ENCODE measurements at regions not wholly inside any gene's neighbourhood (a gene's known extent, or its start where the extent isn't known, plus 50 kb on each side); places are given as distances from the start of the nearest gene placed in this dataset.

DNA sequence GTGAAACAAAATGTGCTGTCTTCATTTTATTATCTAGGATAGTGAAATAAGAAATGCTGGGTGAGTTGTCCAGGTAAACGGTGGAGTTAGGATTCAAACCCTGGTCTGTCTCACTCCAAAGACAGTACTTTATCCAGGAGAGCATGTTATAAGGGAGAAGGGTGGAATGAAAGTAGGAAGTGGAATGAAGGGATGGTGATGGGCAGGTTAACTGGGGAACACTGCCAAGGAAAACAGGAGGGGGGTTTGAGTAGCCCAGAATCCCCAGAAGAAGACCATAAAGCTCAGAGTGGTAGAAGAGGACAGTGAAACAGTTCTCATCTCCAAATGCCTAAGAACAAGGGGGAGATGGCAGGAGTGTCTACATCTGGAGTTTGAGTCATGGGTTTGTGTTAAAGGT lies 169.0 kb downstream of the BARX2 start:
- TF ChIP-seq, protein P1, sequence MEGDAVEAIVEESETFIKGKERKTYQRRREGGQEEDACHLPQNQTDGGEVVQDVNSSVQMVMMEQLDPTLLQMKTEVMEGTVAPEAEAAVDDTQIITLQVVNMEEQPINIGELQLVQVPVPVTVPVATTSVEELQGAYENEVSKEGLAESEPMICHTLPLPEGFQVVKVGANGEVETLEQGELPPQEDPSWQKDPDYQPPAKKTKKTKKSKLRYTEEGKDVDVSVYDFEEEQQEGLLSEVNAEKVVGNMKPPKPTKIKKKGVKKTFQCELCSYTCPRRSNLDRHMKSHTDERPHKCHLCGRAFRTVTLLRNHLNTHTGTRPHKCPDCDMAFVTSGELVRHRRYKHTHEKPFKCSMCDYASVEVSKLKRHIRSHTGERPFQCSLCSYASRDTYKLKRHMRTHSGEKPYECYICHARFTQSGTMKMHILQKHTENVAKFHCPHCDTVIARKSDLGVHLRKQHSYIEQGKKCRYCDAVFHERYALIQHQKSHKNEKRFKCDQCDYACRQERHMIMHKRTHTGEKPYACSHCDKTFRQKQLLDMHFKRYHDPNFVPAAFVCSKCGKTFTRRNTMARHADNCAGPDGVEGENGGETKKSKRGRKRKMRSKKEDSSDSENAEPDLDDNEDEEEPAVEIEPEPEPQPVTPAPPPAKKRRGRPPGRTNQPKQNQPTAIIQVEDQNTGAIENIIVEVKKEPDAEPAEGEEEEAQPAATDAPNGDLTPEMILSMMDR (IDR thresholded peaks at IDR 0.05): no peak
- TF ChIP-seq POLR2A (IDR thresholded peaks at IDR 0.05) (no peak), EP300 (IDR thresholded peaks at IDR 0.05) (no peak), POLR2AphosphoS5 (IDR thresholded peaks at IDR 0.05) (no peak)

Measured in sigmoid colon (tissue), 4 donors.